ENCODE measurements at regions not wholly inside any gene's neighbourhood (a gene's known extent, or its start where the extent isn't known, plus 50 kb on each side); places are given as distances from the start of the nearest gene placed in this dataset.

DNA sequence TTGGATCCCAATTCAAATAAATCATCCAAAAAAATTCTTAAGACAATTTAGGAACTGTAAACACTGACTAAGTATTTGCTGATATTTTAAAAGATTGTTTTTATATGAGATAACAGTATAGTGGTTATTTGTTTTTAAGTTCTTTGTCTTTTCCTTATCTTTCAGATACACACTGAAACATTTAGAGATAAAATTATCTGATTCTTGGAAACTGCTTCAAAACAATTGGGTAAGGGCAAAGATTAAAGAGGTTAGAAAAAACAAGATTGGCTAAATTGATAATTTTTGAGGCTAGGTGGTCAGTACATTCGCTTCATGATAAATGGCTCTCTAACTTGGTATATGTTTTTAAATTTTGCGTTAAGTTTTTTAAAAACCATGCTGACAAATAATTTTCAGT is 117.3 kb downstream of the PSMG1 start:
- no peaks in the 10 kb centered on the region for H3K36me3 ChIP-seq
- H3K9me3 ChIP-seq (replicated peaks): no peaks in the 10 kb centered on the region
- H3K4me3 ChIP-seq: no peak overlapping the region
- H3K27me3 ChIP-seq (replicated peaks): no peaks in the 10 kb centered on the region
- DNase-seq (ENCODE audit: low read depth in 1 of 2, low spot score in 2 of 2): no peak
- no peaks in the 10 kb centered on the region; the same call in 1 of the 2 replicates for H3K4me1 ChIP-seq (replicated peaks)
- H3K27ac ChIP-seq: no peak overlapping the region

GRCh38 chr21:39064325-39065012 is 118.8 kb downstream of the PSMG1 start:
- no peak for DNase-seq (ENCODE audit: low read depth in 1 of 2, low spot score in 2 of 2)
- Histone ChIP-seq H3K27ac (no peak overlapping the region), H3K9me3 (replicated peaks) (no peaks in the 10 kb centered on the region), H3K4me1 (replicated peaks) (no peaks in the 10 kb centered on the region; the same call in 1 of the 2 replicates), H3K4me3 (no peak overlapping the region), H3K27me3 (replicated peaks) (no peaks in the 10 kb centered on the region), H3K36me3 (no peaks in the 10 kb centered on the region)

- Histone ChIP-seq H3K9me3 (replicated peaks) (no peaks in the 10 kb centered on the region), H3K4me1 (replicated peaks) (no peaks in the 10 kb centered on the region; the same call in 1 of the 2 replicates), H3K27ac (no peak overlapping the region), H3K36me3 (no peaks in the 10 kb centered on the region), H3K4me3 (no peak overlapping the region), H3K27me3 (replicated peaks) (no peaks in the 10 kb centered on the region)
- DNase-seq (ENCODE audit: low read depth in 1 of 2, low spot score in 2 of 2): no peak
These were observed 119.7 kb downstream of the PSMG1 start for GRCh38 chr21:39063517-39063916.

DNA sequence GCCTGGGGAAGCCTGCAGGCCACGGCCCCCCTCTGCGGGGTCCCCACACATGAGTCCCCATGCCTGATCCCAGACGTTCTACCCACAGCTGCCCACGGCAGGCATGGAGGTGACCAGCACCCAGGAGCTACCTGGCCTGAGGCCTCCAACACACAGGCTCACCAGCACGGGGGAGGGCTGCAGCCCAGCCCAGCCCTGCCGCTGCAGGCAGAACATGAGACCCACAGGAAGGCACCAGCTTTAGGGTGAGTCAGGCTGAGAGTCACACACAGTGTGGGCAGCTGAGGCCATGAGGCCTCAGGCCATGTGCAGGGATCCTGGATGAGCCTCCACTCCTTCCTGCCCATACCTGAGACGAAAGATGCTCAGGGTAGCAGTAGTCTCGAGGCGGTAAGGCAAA is 121.1 kb downstream of the PSMG1 start:
- Histone ChIP-seq H3K27me3 (replicated peaks) (no peaks in the 10 kb centered on the region), H3K36me3 (no peaks in the 10 kb centered on the region), H3K4me1 (replicated peaks) (no peaks in the 10 kb centered on the region; the same call in 1 of the 2 replicates), H3K4me3 (no peak overlapping the region), H3K9me3 (replicated peaks) (no peaks in the 10 kb centered on the region), H3K27ac (no peak overlapping the region)
- no peak for DNase-seq (ENCODE audit: low read depth in 1 of 2, low spot score in 2 of 2)

- H3K36me3 ChIP-seq: no peaks in the 10 kb centered on the region
These were observed 121.5 kb downstream of the PSMG1 start for GRCh38 chr21:39061766-39062165.

GRCh38 chr21:39060485-39061083 is 122.7 kb downstream of the PSMG1 start:
- Histone ChIP-seq H3K4me1 (replicated peaks) (no peaks in the 10 kb centered on the region; the same call in 1 of the 2 replicates), H3K36me3 (no peaks in the 10 kb centered on the region), H3K27ac (no peak overlapping the region), H3K9me3 (replicated peaks) (no peaks in the 10 kb centered on the region), H3K27me3 (replicated peaks) (no peaks in the 10 kb centered on the region), H3K4me3 (no peak overlapping the region)
- DNase-seq (ENCODE audit: low read depth in 1 of 2, low spot score in 2 of 2): no peak

More at GRCh38 chr21:39061766-39062165, 121.5 kb downstream of the PSMG1 start:
- Histone ChIP-seq H3K4me1 (replicated peaks) (no peaks in the 10 kb centered on the region; the same call in 1 of the 2 replicates), H3K27ac (no peak overlapping the region), H3K9me3 (replicated peaks) (no peaks in the 10 kb centered on the region), H3K4me3 (no peak overlapping the region), H3K27me3 (replicated peaks) (no peaks in the 10 kb centered on the region)
- DNase-seq (ENCODE audit: low read depth in 1 of 2, low spot score in 2 of 2): no peak

- Histone ChIP-seq H3K4me1 (replicated peaks) (no peaks in the 10 kb centered on the region), H3K27ac (no peak overlapping the region)
These were observed 126.1 kb downstream of the PSMG1 start for GRCh38 chr21:39057121-39057520.

DNA sequence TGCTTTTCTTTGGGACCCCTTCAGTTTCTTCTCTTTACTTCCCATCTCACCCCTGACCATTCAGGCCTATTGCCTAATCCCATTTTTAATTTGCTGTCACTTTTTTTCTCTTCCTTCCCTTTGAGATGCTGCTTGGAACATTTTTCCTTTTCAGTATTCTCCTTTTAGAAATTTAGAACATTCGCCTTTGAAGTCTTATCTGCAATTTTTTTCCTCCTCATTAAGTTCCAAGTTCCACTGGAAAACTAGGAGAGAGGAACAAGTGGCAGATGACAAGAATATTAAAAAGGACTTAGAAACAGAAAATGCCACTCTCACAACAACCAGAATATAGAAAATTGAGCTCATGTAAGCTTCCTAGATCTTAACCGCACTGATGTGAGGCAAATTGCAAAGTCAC is 126.6 kb downstream of the PSMG1 start:
- Histone ChIP-seq H3K9me3 (replicated peaks) (no peaks in the 10 kb centered on the region), H3K27ac (no peak overlapping the region), H3K36me3 (no peaks in the 10 kb centered on the region), H3K27me3 (replicated peaks) (no peaks in the 10 kb centered on the region; the same call in 1 of the 2 replicates), H3K4me1 (replicated peaks) (peaks cover 3% of the 10 kb centered on the region), H3K4me3 (no peak overlapping the region)
- DNase-seq (ENCODE audit: low read depth in 1 of 2, low spot score in 2 of 2): no peak

More at GRCh38 chr21:39057121-39057520, 126.1 kb downstream of the PSMG1 start:
- Histone ChIP-seq H3K9me3 (replicated peaks) (no peaks in the 10 kb centered on the region), H3K4me3 (no peak overlapping the region), H3K36me3 (no peaks in the 10 kb centered on the region), H3K27me3 (replicated peaks) (no peaks in the 10 kb centered on the region; the same call in 1 of the 2 replicates)
- DNase-seq (ENCODE audit: low read depth in 1 of 2, low spot score in 2 of 2): no peak

GRCh38 chr21:39055167-39055767 is 128.0 kb downstream of the PSMG1 start:
- H3K27me3 ChIP-seq (replicated peaks): no peaks in the 10 kb centered on the region; the same call in 1 of the 2 replicates
- H3K4me3 ChIP-seq: no peak overlapping the region
- peaks cover 9% of the 10 kb centered on the region for H3K4me1 ChIP-seq (replicated peaks)
- no peak for DNase-seq (ENCODE audit: low read depth in 1 of 2, low spot score in 2 of 2)
- no peaks in the 10 kb centered on the region for H3K36me3 ChIP-seq
- H3K9me3 ChIP-seq (replicated peaks): no peaks in the 10 kb centered on the region
- no peak overlapping the region for H3K27ac ChIP-seq

- Histone ChIP-seq H3K9me3 (replicated peaks) (no peaks in the 10 kb centered on the region), H3K4me3 (no peak overlapping the region), H3K36me3 (no peaks in the 10 kb centered on the region), H3K27ac (no peak overlapping the region), H3K27me3 (replicated peaks) (no peaks in the 10 kb centered on the region; the same call in 1 of the 2 replicates), H3K4me1 (replicated peaks) (peaks cover 9% of the 10 kb centered on the region)
- no peak for DNase-seq (ENCODE audit: low read depth in 1 of 2, low spot score in 2 of 2)
These were observed 129.2 kb downstream of the PSMG1 start for GRCh38 chr21:39054066-39054465.

- Histone ChIP-seq H3K36me3 (no peaks in the 10 kb centered on the region), H3K27me3 (replicated peaks) (no peaks in the 10 kb centered on the region; the same call in 1 of the 2 replicates), H3K4me3 (no peak overlapping the region), H3K9me3 (replicated peaks) (no peaks in the 10 kb centered on the region), H3K4me1 (replicated peaks) (peaks cover 9% of the 10 kb centered on the region), H3K27ac (no peak overlapping the region)
- DNase-seq (ENCODE audit: low read depth in 1 of 2, low spot score in 2 of 2): no peak
These were observed 130.1 kb downstream of the PSMG1 start for GRCh38 chr21:39053126-39053525.

DNA sequence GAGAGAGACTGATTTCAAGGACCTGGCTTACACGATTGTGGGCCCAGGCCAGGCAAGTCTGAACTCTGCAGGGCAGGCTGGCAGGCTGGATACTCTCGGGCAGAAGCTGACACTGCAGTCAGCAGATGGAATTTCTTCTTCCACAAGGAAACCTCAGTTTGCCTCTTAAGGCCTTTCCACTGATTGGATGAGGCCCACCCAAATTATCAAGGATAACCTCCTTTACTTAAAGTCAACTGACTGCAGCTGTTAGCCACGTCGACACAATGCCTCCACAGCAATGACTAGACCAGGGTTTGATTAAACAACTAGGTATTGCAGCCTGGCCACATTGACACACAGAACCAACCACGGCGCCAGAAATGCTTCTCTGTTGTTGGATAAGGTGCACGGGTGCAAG is 130.5 kb downstream of the PSMG1 start:
- H3K27ac ChIP-seq: no peak overlapping the region
- H3K27me3 ChIP-seq (replicated peaks): no peaks in the 10 kb centered on the region; the same call in 1 of the 2 replicates
- no peak for DNase-seq (ENCODE audit: low read depth in 1 of 2, low spot score in 2 of 2)
- H3K4me3 ChIP-seq: no peak overlapping the region
- peaks cover 9% of the 10 kb centered on the region for H3K4me1 ChIP-seq (replicated peaks)
- H3K36me3 ChIP-seq: no peaks in the 10 kb centered on the region
- H3K9me3 ChIP-seq (replicated peaks): no peaks in the 10 kb centered on the region

DNA sequence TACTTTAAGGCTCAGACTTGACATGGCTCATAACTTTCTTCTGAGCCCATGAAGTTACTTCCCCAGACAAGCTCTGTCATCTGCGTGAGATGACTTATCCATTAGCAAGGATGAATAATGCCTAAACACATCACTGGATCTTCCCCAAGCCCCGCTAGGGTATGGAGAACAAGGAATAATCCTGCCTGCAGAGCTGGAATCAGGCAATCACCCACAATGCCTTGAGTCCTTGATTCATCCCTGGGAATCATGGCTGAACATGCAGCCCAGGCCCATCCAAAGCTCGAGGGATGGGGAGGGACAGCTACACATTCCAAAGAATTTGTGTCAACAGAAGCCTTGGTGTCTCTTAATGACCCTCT is 131.7 kb downstream of the PSMG1 start:
- DNase-seq (ENCODE audit: low read depth in 1 of 2, low spot score in 2 of 2): no peak
- no peaks in the 10 kb centered on the region; the same call in 1 of the 2 replicates for H3K27me3 ChIP-seq (replicated peaks)
- no peak overlapping the region for H3K27ac ChIP-seq
- H3K9me3 ChIP-seq (replicated peaks): no peaks in the 10 kb centered on the region
- peaks cover 9% of the 10 kb centered on the region for H3K4me1 ChIP-seq (replicated peaks)
- H3K36me3 ChIP-seq: no peaks in the 10 kb centered on the region
- H3K4me3 ChIP-seq: no peak overlapping the region
